Breast epithelium (tissue), 3 donors: ENCODE measurements at regions not wholly inside any gene's neighbourhood (a gene's known extent, or its start where the extent isn't known, plus 50 kb on each side); places are given as distances from the start of the nearest gene placed in this dataset.

Experiments used
- CTCF ChIP-seq, 3 donors: fragments of 450-650 bp; IDR thresholded peaks; one replicate each; pipeline ENCODE4 v1.5.1; 2016 to 2017; ENCODE audit warnings: antibody characterized with exemption in 3 of 3, mild to moderate bottlenecking in 3 of 3, moderate library complexity in 3 of 3
- POLR2A ChIP-seq: fragments of 450-650 bp; IDR thresholded peaks from one replicate; pipeline ENCODE4 v1.6.1; 2016; ENCODE audit warnings: antibody characterized with exemption, mild to moderate bottlenecking, moderate library complexity
- POLR2AphosphoS5 ChIP-seq, 3 donors: sonication (generic); formaldehyde crosslinking; IDR thresholded peaks; one replicate each; pipeline ENCODE4 v1.6.1; 2017; ENCODE audit warnings: antibody characterized with exemption in 3 of 3

- TF ChIP-seq CTCF (IDR thresholded peaks at IDR 0.05) (no peak), POLR2A (no peak), POLR2AphosphoS5 (IDR thresholded peaks at IDR 0.05) (no peak)
Observed at GRCh38 chr14:71729596-71729995, 202.6 kb upstream of the RGS6 start.
